Naive thymus-derived CD4-positive, alpha-beta T cell (primary cell): ENCODE measurements at regions not wholly inside any gene's neighbourhood (a gene's known extent, or its start where the extent isn't known, plus 50 kb on each side); places are given as distances from the start of the nearest gene placed in this dataset.

Experiments
- ATAC-seq: fragments of 150-1000 bp; cut with Tn5 transposase; 2 replicates; pipeline ENCODE4 v1.10.0; 2021; ENCODE audit warnings: mild to moderate bottlenecking, moderate library complexity
- CTCF ChIA-PET: fragments of 350-600 bp; sonication (Branson Sonifier 250); formaldehyde crosslinking; loops from one replicate; lab custom pipeline; 2021; ENCODE audit warnings: antibody characterized with exemption; lab: Charles Lee
- POLR2A ChIA-PET: fragments of 350-600 bp; sonication (Branson Sonifier 250); formaldehyde crosslinking; loops from one replicate; lab custom pipeline; 2021; ENCODE audit warnings: antibody characterized with exemption, inconsistent platforms; lab: Charles Lee
- DNase-seq, 9 donors: peaks; one replicate each; pipeline versions ENCODE4 v3.0.0 to v3.0.0-alpha.2; 2020 to 2022; ENCODE audit warnings: mixed read lengths in 1 of 9
- H3K27ac ChIP-seq: one replicate; pipeline ENCODE4 v1.7.0; 2013; ENCODE audit warnings: mild to moderate bottlenecking, low read depth, low read length, moderate library complexity
- H3K27me3 ChIP-seq, 2 donors: one replicate each; pipeline ENCODE4 v1.7.0; 2013; ENCODE audit warnings: low read length in 2 of 2, mild to moderate bottlenecking in 2 of 2, moderate library complexity in 2 of 2; ENCODE audit not compliant: control insufficient read depth in 2 of 2, insufficient read depth in 2 of 2
- H3K36me3 ChIP-seq, 3 experiments: 1 replicate in 2 of 3; 2 replicates in 1 of 3; pipeline ENCODE4 v1.7.0; 2013; ENCODE audit warnings: low read length in 3 of 3, mild to moderate bottlenecking in 3 of 3, moderate library complexity in 1 of 3; ENCODE audit not compliant: insufficient read depth in 3 of 3, control insufficient read depth in 2 of 3
- H3K4me1 ChIP-seq, 2 donors: one replicate each; pipeline ENCODE4 v1.7.0; 2013; ENCODE audit warnings: low read length in 2 of 2, mild to moderate bottlenecking in 2 of 2, moderate library complexity in 1 of 2; ENCODE audit not compliant: control insufficient read depth in 2 of 2, insufficient read depth in 2 of 2
- H3K4me3 ChIP-seq: 2 replicates; pipeline ENCODE4 v1.7.0; 2013; ENCODE audit warnings: mild to moderate bottlenecking, low read length
- H3K9me3 ChIP-seq, 3 experiments: 1 replicate in 2 of 3; 2 replicates in 1 of 3; pipeline ENCODE4 v1.7.0; 2013; ENCODE audit warnings: low read length in 3 of 3; ENCODE audit not compliant: control insufficient read depth in 2 of 3
- H3K27ac Mint-ChIP-seq, 9 donors: one replicate each; pipeline ENCODE4 v1.8.0; 2020 to 2022; ENCODE audit warnings: mixed read lengths in 9 of 9, mild to moderate bottlenecking in 8 of 9, moderate library complexity in 5 of 9, inconsistent platforms in 2 of 9
- H3K27me3 Mint-ChIP-seq, 5 donors: one replicate each; pipeline ENCODE4 v1.8.0; 2021 to 2022; ENCODE audit warnings: mixed read lengths in 5 of 5, mild to moderate bottlenecking in 1 of 5
- H3K36me3 Mint-ChIP-seq, 5 donors: one replicate each; pipeline ENCODE4 v1.8.0; 2020 to 2022; ENCODE audit warnings: mixed read lengths in 5 of 5, mild to moderate bottlenecking in 3 of 5, inconsistent platforms in 1 of 5
- H3K4me1 Mint-ChIP-seq, 7 donors: one replicate each; pipeline ENCODE4 v1.8.0; 2020 to 2022; ENCODE audit warnings: mixed read lengths in 7 of 7, mild to moderate bottlenecking in 3 of 7, inconsistent platforms in 1 of 7
- H3K4me3 Mint-ChIP-seq, 10 donors: one replicate each; pipeline ENCODE4 v1.8.0; 2020 to 2022; ENCODE audit warnings: mild to moderate bottlenecking in 10 of 10, mixed read lengths in 10 of 10, moderate library complexity in 6 of 10, inconsistent platforms in 2 of 10
- H3K9me3 Mint-ChIP-seq, 11 donors: one replicate each; pipeline ENCODE4 v1.8.0; 2020 to 2022; ENCODE audit warnings: mixed read lengths in 11 of 11, mild to moderate bottlenecking in 4 of 11, inconsistent platforms in 1 of 11, moderate library complexity in 1 of 11
- intact Hi-C, 2 donors: fragments of 100-400 bp; cut with micrococcal nuclease; formaldehyde crosslinking; loops; one replicate each; pipeline ENCODE4 v1.15.1; 2023

GRCh38 chrX:39293203-39293602, 491.9 kb downstream of the MID1IP1 start:
- Histone ChIP-seq H3K27me3 (no peaks in the 10 kb centered on the region), H3K4me1 (peaks cover 0 to 8% of the 10 kb centered on the region in 2 donors), H3K4me3 (no peak overlapping the region), H3K27ac (no peak overlapping the region), H3K9me3 (no peaks in the 10 kb centered on the region), H3K36me3 (no peaks in the 10 kb centered on the region)
- intact Hi-C loops, result no loop called here
- no peak for DNase-seq
- peaks cover 0 to 22% (median 3%) of the 10 kb centered on the region in 5 donors for H3K36me3 Mint-ChIP-seq
- no peak overlapping the region for H3K4me3 Mint-ChIP-seq
- ChIA-PET CTCF (no interaction called here), POLR2A (no interaction called here)
- no peaks in the 10 kb centered on the region for H3K27me3 Mint-ChIP-seq
- H3K4me1 Mint-ChIP-seq, result peaks cover 0 to 52% (median 17%) of the 10 kb centered on the region in 7 donors
- H3K27ac Mint-ChIP-seq, result peak overlapping the region in 1 of 9 donors; percentile 57
- H3K9me3 Mint-ChIP-seq, result peaks cover 0 to 16% (median 9%) of the 10 kb centered on the region in 11 donors
- no peak for ATAC-seq

DNA sequence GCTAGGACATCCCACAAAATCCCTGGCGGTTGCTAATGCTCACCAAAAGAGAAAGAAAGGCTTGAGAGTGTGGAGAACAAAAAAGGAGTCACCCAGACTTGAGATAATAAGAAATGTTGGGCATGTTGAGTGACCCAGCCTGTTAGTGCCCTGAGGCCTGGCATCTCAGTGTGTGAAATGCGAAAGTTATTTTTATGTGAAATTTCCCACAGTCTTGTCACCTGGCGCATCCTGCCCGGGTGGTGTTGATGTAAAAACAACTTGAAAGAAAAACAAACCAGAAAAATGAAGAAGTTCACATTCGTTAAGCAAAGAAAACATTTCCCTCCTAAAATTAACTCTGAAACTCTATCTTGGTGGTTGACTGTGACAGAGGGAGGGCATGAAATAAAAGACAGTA, 495.2 kb downstream of the MID1IP1 start:
- H3K27me3 ChIP-seq, result no peaks in the 10 kb centered on the region
- peaks cover 0 to 27% (median 3%) of the 10 kb centered on the region in 5 donors for H3K36me3 Mint-ChIP-seq
- H3K27ac ChIP-seq, result no peak overlapping the region
- peaks cover 0 to 56% (median 19%) of the 10 kb centered on the region in 7 donors for H3K4me1 Mint-ChIP-seq
- ChIA-PET POLR2A (interaction anchor here (1.7 kb wide), 1 partner anchor 10 kb away, joined by 4 read pairs; no protein-coding TSS in a partner anchor), CTCF (no interaction called here)
- H3K9me3 Mint-ChIP-seq, result peaks cover 0 to 21% (median 11%) of the 10 kb centered on the region in 11 donors
- peak overlapping the region in 8 of 10 donors; percentile 9 to 53 (median 43) for H3K4me3 Mint-ChIP-seq
- DNase-seq (peak in 2 of 9 donors; percentile 5 to 18), ATAC-seq (no peak)
- no peak overlapping the region for H3K4me3 ChIP-seq
- no peaks in the 10 kb centered on the region for H3K27me3 Mint-ChIP-seq
- no peaks in the 10 kb centered on the region for H3K36me3 ChIP-seq
- H3K27ac Mint-ChIP-seq, result peak overlapping the region in 6 of 9 donors; percentile 42 to 69 (median 57)
- intact Hi-C loops, result no loop called here
- peaks cover 0 to 8% of the 10 kb centered on the region in 2 donors for H3K4me1 ChIP-seq
- no peaks in the 10 kb centered on the region for H3K9me3 ChIP-seq

GRCh38 chrX:39298821-39299220, 497.6 kb downstream of the MID1IP1 start:
- Histone ChIP-seq H3K27me3 (no peaks in the 10 kb centered on the region), H3K27ac (no peak overlapping the region), H3K4me1 (peaks cover 0 to 8% of the 10 kb centered on the region in 2 donors), H3K36me3 (no peaks in the 10 kb centered on the region), H3K4me3 (no peak overlapping the region), H3K9me3 (peaks cover 0 to 11% (median 0%) of the 10 kb centered on the region in 3 experiments)
- Mint-ChIP-seq H3K36me3 (peaks cover 0 to 18% (median 3%) of the 10 kb centered on the region in 5 donors), H3K9me3 (peaks cover 0 to 37% (median 9%) of the 10 kb centered on the region in 11 donors), H3K27me3 (no peaks in the 10 kb centered on the region), H3K4me3 (no peak overlapping the region), H3K27ac (peak overlapping the region in 2 of 9 donors; percentile 23 to 67), H3K4me1 (peaks cover 0 to 49% (median 19%) of the 10 kb centered on the region in 7 donors)
- ChIA-PET CTCF (no interaction called here), POLR2A (no interaction called here)
- intact Hi-C loops, result no loop called here
- ATAC-seq, result no peak
- DNase-seq, result no peak

GRCh38 chrX:39299615-39300014, 498.4 kb downstream of the MID1IP1 start:
- DNase-seq (no peak), ATAC-seq (no peak)
- H3K27ac Mint-ChIP-seq, result peak overlapping the region in 1 of 9 donors; percentile 7
- CTCF ChIA-PET, result interaction anchor here (0.6 kb wide), 1 partner anchor 335 kb away, joined by 3 read pairs; no protein-coding TSS in a partner anchor
- H3K4me3 ChIP-seq, result no peak overlapping the region
- peaks cover 0 to 11% (median 0%) of the 10 kb centered on the region in 3 experiments for H3K9me3 ChIP-seq
- no peak overlapping the region for H3K4me3 Mint-ChIP-seq
- POLR2A ChIA-PET, result no interaction called here
- H3K27me3 ChIP-seq, result no peaks in the 10 kb centered on the region
- H3K4me1 Mint-ChIP-seq, result peaks cover 0 to 46% (median 19%) of the 10 kb centered on the region in 7 donors
- H3K27ac ChIP-seq, result no peak overlapping the region
- peaks cover 0 to 18% (median 3%) of the 10 kb centered on the region in 5 donors for H3K36me3 Mint-ChIP-seq
- no peaks in the 10 kb centered on the region for H3K36me3 ChIP-seq
- H3K4me1 ChIP-seq, result peaks cover 0 to 8% of the 10 kb centered on the region in 2 donors
- H3K27me3 Mint-ChIP-seq, result no peaks in the 10 kb centered on the region
- H3K9me3 Mint-ChIP-seq, result peaks cover 0 to 33% (median 8%) of the 10 kb centered on the region in 11 donors
- intact Hi-C loops, result loop anchor here in 1 of 2 donors (10.0 kb wide), 1 partner anchor 495 kb away; the partner anchor contains the start of gene MID1IP1

DNA sequence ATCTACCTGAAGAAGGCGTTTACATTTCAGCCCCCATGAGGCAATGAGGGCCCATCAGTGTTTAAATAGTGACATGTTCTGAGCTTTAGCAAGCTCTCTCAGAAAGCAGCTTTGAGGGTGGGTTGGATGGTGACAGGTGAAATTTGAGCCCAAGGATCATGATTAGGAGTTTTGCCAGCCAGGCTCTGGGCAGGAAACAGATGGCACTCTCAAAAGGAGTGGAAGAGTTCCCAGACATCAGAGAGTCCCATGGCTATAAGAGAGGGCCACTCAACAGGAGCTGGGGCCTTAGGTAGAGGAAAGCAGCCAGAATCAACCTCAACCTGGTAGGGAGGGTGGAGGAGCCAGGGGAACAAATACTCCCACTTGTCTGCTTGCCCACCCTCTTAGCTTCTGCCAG, 499.8 kb downstream of the MID1IP1 start:
- peaks cover 0 to 4% of the 10 kb centered on the region in 2 donors for H3K4me1 ChIP-seq
- Mint-ChIP-seq H3K4me3 (no peak overlapping the region), H3K27me3 (no peaks in the 10 kb centered on the region), H3K27ac (no peak overlapping the region), H3K36me3 (peaks cover 0 to 12% (median 0%) of the 10 kb centered on the region in 5 donors), H3K4me1 (peaks cover 0 to 37% (median 15%) of the 10 kb centered on the region in 7 donors), H3K9me3 (peaks cover 0 to 22% (median 5%) of the 10 kb centered on the region in 11 donors)
- no peak overlapping the region for H3K4me3 ChIP-seq
- CTCF ChIA-PET, result no interaction called here
- H3K9me3 ChIP-seq, result peaks cover 0 to 11% (median 0%) of the 10 kb centered on the region in 3 experiments
- no peaks in the 10 kb centered on the region for H3K27me3 ChIP-seq
- H3K36me3 ChIP-seq, result no peaks in the 10 kb centered on the region
- POLR2A ChIA-PET, result interaction anchor here (0.9 kb wide), 1 partner anchor 27 kb away, joined by 4 read pairs; no protein-coding TSS in a partner anchor
- H3K27ac ChIP-seq, result no peak overlapping the region
- DNase-seq (no peak), ATAC-seq (no peak)
- intact Hi-C loops, result loop anchor here in 1 of 2 donors (10.0 kb wide), 1 partner anchor 496 kb away; the partner anchor contains the start of gene MID1IP1

- no peaks in the 10 kb centered on the region for H3K27me3 Mint-ChIP-seq
- no peaks in the 10 kb centered on the region for H3K36me3 ChIP-seq
- H3K27ac Mint-ChIP-seq, result no peak overlapping the region
- H3K4me1 Mint-ChIP-seq, result peaks cover 7 to 40% (median 18%) of the 10 kb centered on the region in 7 donors
- H3K36me3 Mint-ChIP-seq, result peaks cover 0 to 14% (median 3%) of the 10 kb centered on the region in 5 donors
- H3K4me3 ChIP-seq, result no peak overlapping the region
- POLR2A ChIA-PET, result interaction anchor here (0.7 kb wide), 1 partner anchor 106 kb away, joined by 3 read pairs; no protein-coding TSS in a partner anchor
- H3K9me3 ChIP-seq, result peaks cover 0 to 11% (median 0%) of the 10 kb centered on the region in 3 experiments
- H3K9me3 Mint-ChIP-seq, result peaks cover 0 to 22% (median 5%) of the 10 kb centered on the region in 11 donors
- no peak for DNase-seq
- no peak overlapping the region for H3K27ac ChIP-seq
- intact Hi-C loops, result loop anchor here in 1 of 2 donors (10.0 kb wide), 1 partner anchor 498 kb away; the partner anchor contains the start of gene MID1IP1
- H3K4me3 Mint-ChIP-seq, result no peak overlapping the region
- ATAC-seq, result no peak
- H3K4me1 ChIP-seq, result no peaks in the 10 kb centered on the region
- H3K27me3 ChIP-seq, result no peaks in the 10 kb centered on the region
- CTCF ChIA-PET, result no interaction called here
Measured at GRCh38 chrX:39302838-39303237, 501.6 kb downstream of the MID1IP1 start.
